SK-N-SH treated with all-trans-retinoic acid at 6 μM for 48 hours (cell line): ENCODE measurements at regions not wholly inside any gene's neighbourhood (a gene's known extent, or its start where the extent isn't known, plus 50 kb on each side); places are given as distances from the start of the nearest gene placed in this dataset.

Experiments used
- CSDC2 ChIP-seq: fragments of 250-450 bp; sonication (Bioruptor Pico); IDR thresholded peaks from 2 replicates; pipeline ENCODE4 v1.5.0; 2020; ENCODE audit warnings: mild to moderate bottlenecking, moderate library complexity
- ISL1 ChIP-seq: fragments of 250-450 bp; sonication (Bioruptor Pico); IDR thresholded peaks from 2 replicates; pipeline ENCODE4 v2.1.2; 2022; ENCODE audit warnings: mild to moderate bottlenecking, moderate library complexity
- PATZ1 ChIP-seq: fragments of 250-450 bp; sonication (Bioruptor Pico); IDR thresholded peaks from 2 replicates; pipeline ENCODE4 v1.8.0; 2020; ENCODE audit warnings: mild to moderate bottlenecking, moderate library complexity, borderline replicate concordance
- POU6F1 ChIP-seq: fragments of 250-450 bp; sonication (Bioruptor Pico); IDR thresholded peaks from 2 replicates; pipeline ENCODE4 v1.8.0; 2021; ENCODE audit warnings: low read depth, mild to moderate bottlenecking, moderate library complexity, borderline replicate concordance
- RARB ChIP-seq: fragments of 250-450 bp; sonication (Bioruptor Pico); IDR thresholded peaks from 2 replicates; pipeline ENCODE4 v1.8.0; 2021; ENCODE audit warnings: mild to moderate bottlenecking, moderate library complexity
- SNAI2 ChIP-seq: fragments of 250-450 bp; sonication (Bioruptor Pico); IDR thresholded peaks from 2 replicates; pipeline ENCODE4 v1.5.0; 2020; ENCODE audit warnings: mild to moderate bottlenecking, moderate library complexity
- ZFP3 ChIP-seq: fragments of 250-450 bp; sonication (Bioruptor Pico); IDR thresholded peaks from 2 replicates; pipeline ENCODE4 v1.5.0; 2020; ENCODE audit warnings: mild to moderate bottlenecking, moderate library complexity
- ZNF565 ChIP-seq: fragments of 450-650 bp; formaldehyde crosslinking; conservative IDR thresholded peaks from 2 replicates; pipeline ENCODE4 v1.5.0; 2020; ENCODE audit warnings: low read depth, mild to moderate bottlenecking, moderate library complexity

- TF ChIP-seq CSDC2 (no peak), ISL1 (CRISPR knock-in tag) (no peak), ZFP3 (CRISPR knock-in tag) (no peak), ZNF565 (CRISPR knock-in tag) (no peak), PATZ1 (CRISPR knock-in tag) (no peak), RARB (CRISPR knock-in tag) (no peak), SNAI2 (CRISPR knock-in tag) (no peak), POU6F1 (no peak)
Observed at GRCh38 chr3:66836363-66837152, 161.5 kb upstream of the KBTBD8 start.
